HL-60 (cell line): ENCODE measurements at regions not wholly inside any gene's neighbourhood (a gene's known extent, or its start where the extent isn't known, plus 50 kb on each side); places are given as distances from the start of the nearest gene placed in this dataset.

Experiments
- DNase-seq, 2 experiments: peaks; one replicate each; pipeline ENCODE4 v3.0.0-alpha.2; 2010 to 2020; ENCODE audit warnings: low read depth in 1 of 2, low spot score in 1 of 2
- H3K27ac ChIP-seq: fragments of 250-450 bp; sonication (Bioruptor Pico); replicated peaks from 2 replicates; pipeline ENCODE4 v1.5.1; 2020; ENCODE audit warnings: mild to moderate bottlenecking, moderate library complexity
- H3K27me3 ChIP-seq: fragments of 250-450 bp; sonication (Bioruptor Pico); 2 replicates; pipeline ENCODE4 v1.5.1; 2021; ENCODE audit warnings: mild to moderate bottlenecking, moderate library complexity; ENCODE audit not compliant: insufficient read depth, poor library complexity, severe bottlenecking
- H3K4me3 ChIP-seq: replicated peaks from 2 replicates; pipeline ENCODE4 v1.5.1; 2011; ENCODE audit warnings: mild to moderate bottlenecking, control low read depth, low read length; ENCODE audit not compliant: insufficient read depth
- CTCF ChIP-seq: IDR thresholded peaks from one replicate; pipeline ENCODE4 v1.5.1; 2011; ENCODE audit warnings: low read length, control low read depth, inconsistent platforms; ENCODE audit not compliant: insufficient read depth
- GABPA ChIP-seq: IDR thresholded peaks from 2 replicates; pipeline ENCODE4 v1.6.1; 2012; ENCODE audit warnings: low read depth
- POLR2AphosphoS5 ChIP-seq: IDR thresholded peaks from 2 replicates; pipeline ENCODE4 v1.6.1; 2012; ENCODE audit warnings: low read depth
- REST ChIP-seq: IDR thresholded peaks from 2 replicates; pipeline ENCODE4 v1.6.1; 2012; ENCODE audit warnings: low read depth; ENCODE audit not compliant: insufficient replicate concordance
- SPI1 ChIP-seq: IDR thresholded peaks from 2 replicates; pipeline ENCODE4 v1.6.1; 2012; ENCODE audit warnings: low read depth, mild to moderate bottlenecking, borderline replicate concordance

- TF ChIP-seq SPI1 (no peak), POLR2AphosphoS5 (no peak; the same call in 1 of the 2 replicates), GABPA (no peak), CTCF (no peak), REST (no peak)
Observed at GRCh38 chr15:31267161-31268107, 59.2 kb upstream of the KLF13 start.

GRCh38 chr15:31268108-31268501, 58.5 kb upstream of the KLF13 start:
- peak in 1 of 2 experiments; percentile 84 for DNase-seq
- peak overlapping the region; percentile 93 for H3K27ac ChIP-seq
- H3K4me3 ChIP-seq, result no peak overlapping the region
- TF ChIP-seq SPI1, result no peak
- no peak for TF ChIP-seq CTCF
- no peak; the same call in 1 of the 2 replicates for TF ChIP-seq POLR2AphosphoS5
- TF ChIP-seq GABPA, result no peak
- no peak for TF ChIP-seq REST
- no peaks in the 10 kb centered on the region for H3K27me3 ChIP-seq

More at GRCh38 chr15:31267161-31268107, 59.2 kb upstream of the KLF13 start:
- DNase-seq, result no peak
- H3K4me3 ChIP-seq, result no peak overlapping the region
- no peaks in the 10 kb centered on the region for H3K27me3 ChIP-seq
- peak overlapping the region; percentile 93 for H3K27ac ChIP-seq

GRCh38 chr15:31268911-31269784, 57.5 kb upstream of the KLF13 start:
- DNase-seq, result no peak
- TF ChIP-seq GABPA (no peak), POLR2AphosphoS5 (no peak)
- Histone ChIP-seq H3K4me3 (no peak overlapping the region), H3K27me3 (no peaks in the 10 kb centered on the region), H3K27ac (peak overlapping the region; percentile 93)
